ENCODE measurements at regions not wholly inside any gene's neighbourhood (a gene's known extent, or its start where the extent isn't known, plus 50 kb on each side); places are given as distances from the start of the nearest gene placed in this dataset.
"Not testable (repeated sequence)": the region's sequence is repeated elsewhere in the genome, so short reads cannot be mapped to it uniquely, and the experiment has no call there.

GRCh38 chr1:98292994-98293393 lies 368.5 kb upstream of the SNX7 start:
- DNase-seq (ENCODE audit: low spot score) (no peak), FAIRE-seq (no peak)

GRCh38 chr1:98289311-98289710 lies 368.5 kb upstream of the DPYD start:
- DNase-seq (ENCODE audit: low spot score) (no peak), FAIRE-seq (no peak)

- DNase-seq (ENCODE audit: low spot score) = no peak
- no peak for FAIRE-seq
These were observed 367.7 kb upstream of the DPYD start for GRCh38 chr1:98288494-98288893.

GRCh38 chr1:98287626-98288025 lies 366.8 kb upstream of the DPYD start:
- FAIRE-seq (no peak), DNase-seq (ENCODE audit: low spot score) (no peak)

GRCh38 chr1:98286656-98287055 lies 365.8 kb upstream of the DPYD start:
- DNase-seq (ENCODE audit: low spot score) (no peak), FAIRE-seq (no peak)

- not testable (repeated sequence) for DNase-seq (ENCODE audit: low spot score); FAIRE-seq
These were observed 364.5 kb upstream of the DPYD start for GRCh38 chr1:98285286-98285685.

- no peak for DNase-seq (ENCODE audit: low spot score)
- no peak for FAIRE-seq
These were observed 359.2 kb upstream of the DPYD start for GRCh38 chr1:98280049-98280448.

GRCh38 chr1:98278055-98278454 lies 357.2 kb upstream of the DPYD start:
- no peak for FAIRE-seq
- no peak for DNase-seq (ENCODE audit: low spot score)

- no peak for FAIRE-seq
These were observed 356.3 kb upstream of the DPYD start for GRCh38 chr1:98277118-98277517.

GRCh38 chr1:98276514-98276913 lies 355.7 kb upstream of the DPYD start:
- FAIRE-seq = no peak
- DNase-seq (ENCODE audit: low spot score) = no peak

More at GRCh38 chr1:98277118-98277517, 356.3 kb upstream of the DPYD start:
- no peak for DNase-seq (ENCODE audit: low spot score)

- FAIRE-seq = no peak
- DNase-seq (ENCODE audit: low spot score) = no peak
These were observed 347.5 kb upstream of the DPYD start for GRCh38 chr1:98268316-98268715.

- no peak for FAIRE-seq
- DNase-seq (ENCODE audit: low spot score) = no peak
These were observed 346.6 kb upstream of the DPYD start for GRCh38 chr1:98267423-98267822.

GRCh38 chr1:98264727-98265126 lies 343.9 kb upstream of the DPYD start:
- no peak for DNase-seq (ENCODE audit: low spot score)
- no peak for FAIRE-seq

GRCh38 chr1:98260839-98261238 lies 340.0 kb upstream of the DPYD start:
- DNase-seq (ENCODE audit: low spot score) = no peak
- FAIRE-seq = no peak

- FAIRE-seq (no peak), DNase-seq (ENCODE audit: low spot score) (no peak)
These were observed 339.6 kb upstream of the DPYD start for GRCh38 chr1:98260412-98260811.

GRCh38 chr1:98256700-98257099 lies 335.9 kb upstream of the DPYD start:
- FAIRE-seq (no peak), DNase-seq (ENCODE audit: low spot score) (no peak)

- DNase-seq (ENCODE audit: low spot score) (no peak), FAIRE-seq (no peak)
These were observed 332.3 kb upstream of the DPYD start for GRCh38 chr1:98253145-98253544.

- FAIRE-seq = no peak
- no peak for DNase-seq (ENCODE audit: low spot score)
These were observed 330.7 kb upstream of the DPYD start for GRCh38 chr1:98251497-98251896.

- FAIRE-seq = no peak
- no peak for DNase-seq (ENCODE audit: low spot score)
These were observed 311.8 kb upstream of the DPYD start for GRCh38 chr1:98232678-98233077.

GRCh38 chr1:98222706-98223105 lies 301.9 kb upstream of the DPYD start:
- FAIRE-seq = no peak
- no peak for DNase-seq (ENCODE audit: low spot score)

GRCh38 chr1:98221923-98222322 lies 301.1 kb upstream of the DPYD start:
- DNase-seq (ENCODE audit: low spot score) = peak; percentile 36
- FAIRE-seq = no peak

GRCh38 chr1:98217601-98218000 lies 296.8 kb upstream of the DPYD start:
- DNase-seq (ENCODE audit: low spot score) = no peak
- no peak for FAIRE-seq

GRCh38 chr1:98216304-98216703 lies 295.5 kb upstream of the DPYD start:
- no peak for DNase-seq (ENCODE audit: low spot score)
- no peak for FAIRE-seq

GRCh38 chr1:98211271-98211845 lies 290.5 kb upstream of the DPYD start:
- no peak for FAIRE-seq

More at GRCh38 chr1:98211271-98211845, 290.5 kb upstream of the DPYD start:
- DNase-seq (ENCODE audit: low spot score) = no peak
